CD14-positive monocyte (primary cell): ENCODE measurements at regions not wholly inside any gene's neighbourhood (a gene's known extent, or its start where the extent isn't known, plus 50 kb on each side); places are given as distances from the start of the nearest gene placed in this dataset.

Source experiments
- DNase-seq, 3 donors: peaks; one replicate each; pipeline ENCODE4 v3.0.0-alpha.2; 2011 to 2022
- H2AFZ ChIP-seq: 2 replicates; pipeline ENCODE4 v1.6.0; 2012; ENCODE audit warnings: mild to moderate bottlenecking, low read depth, low read length, inconsistent platforms; ENCODE audit not compliant: insufficient read depth, poor library complexity, severe bottlenecking
- H3K27ac ChIP-seq, 2 donors: 1 replicate in 1 of 2; 2 replicates in 1 of 2; pipeline ENCODE4 v1.5.1; 2012 to 2013; ENCODE audit warnings: low read length in 2 of 2, control low read depth in 1 of 2, inconsistent platforms in 1 of 2, low read depth in 1 of 2, mild to moderate bottlenecking in 1 of 2
- H3K27me3 ChIP-seq, 2 donors: one replicate each; pipeline versions ENCODE4 v1.6.0 to v1.6.1; 2011 to 2013; ENCODE audit warnings: low read length in 2 of 2; ENCODE audit not compliant: control insufficient read depth in 2 of 2, insufficient read depth in 2 of 2
- H3K36me3 ChIP-seq, 2 donors: replicated peaks in 1 of 2; 1 replicate in 1 of 2; 2 replicates in 1 of 2; pipeline versions ENCODE4 v1.5.1 to v1.6.1; 2012 to 2013; ENCODE audit warnings: low read length in 2 of 2, control low read depth in 1 of 2, inconsistent platforms in 1 of 2, mild to moderate bottlenecking in 1 of 2; ENCODE audit not compliant: insufficient read depth in 2 of 2, control insufficient read depth in 1 of 2
- H3K4me1 ChIP-seq, 2 donors: 1 replicate in 1 of 2; 2 replicates in 1 of 2; pipeline versions ENCODE4 v1.5.1 to v1.6.1; 2012 to 2013; ENCODE audit warnings: low read length in 2 of 2, control low read depth in 1 of 2, inconsistent platforms in 1 of 2, mild to moderate bottlenecking in 1 of 2, moderate library complexity in 1 of 2; ENCODE audit not compliant: insufficient read depth in 2 of 2, control insufficient read depth in 1 of 2
- H3K4me2 ChIP-seq: replicated peaks from 2 replicates; pipeline ENCODE3; 2012; ENCODE audit warnings: low read length, moderate library complexity, mild to moderate bottlenecking; ENCODE audit not compliant: poor library complexity, severe bottlenecking; ENCODE audit errors: extremely low read depth
- H3K4me3 ChIP-seq, 3 experiments: fragments of 200-600 bp in 1 of 3; sonication (generic) in 1 of 3; replicated peaks in 1 of 3; 1 replicate in 2 of 3; 2 replicates in 1 of 3; pipeline ENCODE4 v1.5.1; 2011 to 2013; ENCODE audit warnings: low read length in 3 of 3, mild to moderate bottlenecking in 3 of 3, control low read depth in 2 of 3, low read depth in 2 of 3, inconsistent platforms in 1 of 3, moderate library complexity in 1 of 3
- H3K79me2 ChIP-seq: 2 replicates; pipeline ENCODE4 v1.6.0; 2012; ENCODE audit warnings: mild to moderate bottlenecking, control low read depth, inconsistent platforms, low read length, moderate library complexity; ENCODE audit not compliant: insufficient read depth
- H3K9ac ChIP-seq: 2 replicates; pipeline ENCODE4 v1.6.0; 2017; ENCODE audit warnings: low read length, mild to moderate bottlenecking; ENCODE audit not compliant: insufficient read depth, poor library complexity, severe bottlenecking
- H3K9me3 ChIP-seq, 2 donors: replicated peaks in 1 of 2; 1 replicate in 1 of 2; 2 replicates in 1 of 2; pipeline versions ENCODE4 v1.5.1 to v1.6.1; 2012 to 2013; ENCODE audit warnings: low read length in 2 of 2, control low read depth in 1 of 2; ENCODE audit not compliant: control insufficient read depth in 1 of 2, insufficient read depth in 1 of 2
- H4K20me1 ChIP-seq: 2 replicates; pipeline ENCODE4 v1.6.0; 2012; ENCODE audit warnings: mild to moderate bottlenecking, low read length, control low read depth, moderate library complexity; ENCODE audit not compliant: insufficient read depth
- H3K27ac Mint-ChIP-seq, 7 donors: one replicate each; pipeline ENCODE4 v1.8.0; 2020; ENCODE audit warnings: mild to moderate bottlenecking in 7 of 7, mixed read lengths in 7 of 7, moderate library complexity in 6 of 7, inconsistent platforms in 2 of 7
- H3K27me3 Mint-ChIP-seq, 3 donors: one replicate each; pipeline ENCODE4 v1.8.0; 2021 to 2022; ENCODE audit warnings: low read depth in 3 of 3, mild to moderate bottlenecking in 3 of 3, mixed read lengths in 3 of 3, moderate library complexity in 3 of 3, inconsistent platforms in 1 of 3
- H3K36me3 Mint-ChIP-seq, 2 donors: one replicate each; pipeline ENCODE4 v1.8.0; 2020; ENCODE audit warnings: mixed read lengths in 2 of 2, inconsistent platforms in 1 of 2, mild to moderate bottlenecking in 1 of 2
- H3K4me1 Mint-ChIP-seq: one replicate; pipeline ENCODE4 v1.8.0; 2020; ENCODE audit warnings: mild to moderate bottlenecking, mixed read lengths
- H3K4me3 Mint-ChIP-seq, 2 donors: one replicate each; pipeline ENCODE4 v1.8.0; 2020; ENCODE audit warnings: mild to moderate bottlenecking in 2 of 2, mixed read lengths in 2 of 2, moderate library complexity in 1 of 2
- H3K9me3 Mint-ChIP-seq, 7 donors: one replicate each; pipeline ENCODE4 v1.8.0; 2020 to 2022; ENCODE audit warnings: mixed read lengths in 7 of 7, mild to moderate bottlenecking in 6 of 7, moderate library complexity in 6 of 7, inconsistent platforms in 2 of 7
- WGBS: methylation state at CpG from one replicate; pipeline ENCODE4 v1.1.5; 2013; ENCODE audit warnings: missing lambda C conversion rate; ENCODE audit not compliant: insufficient coverage; 5-methylcytosine and 5-hydroxymethylcytosine counted together
- intact Hi-C, 2 donors: fragments of 100-400 bp; cut with micrococcal nuclease; formaldehyde crosslinking; loops; one replicate each; pipeline versions ENCODE4 v1.15.0 to v1.15.1; 2023
- TF ChIP-seq, protein P1 (sequence below): fragments of 200-600 bp; IDR thresholded peaks from one replicate; pipeline ENCODE4 v1.8.0; 2022; ENCODE audit warnings: antibody characterized with exemption, mild to moderate bottlenecking

DNA sequence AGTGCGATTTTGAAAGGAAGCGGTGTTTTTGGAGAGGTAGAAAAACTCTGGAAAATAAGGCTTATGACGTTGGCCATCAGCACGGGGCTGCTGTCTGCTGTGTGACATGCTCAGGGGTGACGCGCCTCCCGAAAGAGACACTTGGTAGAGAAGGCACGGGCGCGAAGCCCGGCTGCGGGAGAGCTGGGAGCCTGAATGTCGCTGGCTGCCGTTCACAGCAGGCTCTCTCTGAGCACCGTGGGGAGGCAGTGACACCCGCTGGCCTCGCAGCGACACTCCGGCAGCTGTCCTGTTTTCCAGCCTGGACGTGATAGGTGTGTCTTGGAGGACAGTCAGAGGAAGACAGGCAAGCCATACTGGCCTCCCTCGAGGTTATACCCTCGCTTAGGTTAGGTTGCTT lies 759.1 kb upstream of the RBFOX1 start:
- no peaks in the 10 kb centered on the region for H3K36me3 ChIP-seq
- H3K27ac Mint-ChIP-seq, result no peak overlapping the region
- peaks cover 0 to 4% (median 0%) of the 10 kb centered on the region in 7 donors for H3K9me3 Mint-ChIP-seq
- no peak overlapping the region for H3K4me3 Mint-ChIP-seq
- no peaks in the 10 kb centered on the region for H3K9me3 ChIP-seq
- H3K4me1 ChIP-seq, result no peaks in the 10 kb centered on the region
- 29% methylated on average over 16 of the region's 22 CpGs for WGBS
- no peak overlapping the region for H3K9ac ChIP-seq
- no peaks in the 10 kb centered on the region for H3K36me3 Mint-ChIP-seq
- H3K27me3 ChIP-seq, result peaks cover 0 to 3% of the 10 kb centered on the region in 2 donors
- no peaks in the 10 kb centered on the region for H3K79me2 ChIP-seq
- no peak for DNase-seq
- no peak overlapping the region for H2AFZ ChIP-seq
- peaks cover 0 to 4% (median 2%) of the 10 kb centered on the region in 3 donors for H3K27me3 Mint-ChIP-seq
- TF ChIP-seq, protein P1, sequence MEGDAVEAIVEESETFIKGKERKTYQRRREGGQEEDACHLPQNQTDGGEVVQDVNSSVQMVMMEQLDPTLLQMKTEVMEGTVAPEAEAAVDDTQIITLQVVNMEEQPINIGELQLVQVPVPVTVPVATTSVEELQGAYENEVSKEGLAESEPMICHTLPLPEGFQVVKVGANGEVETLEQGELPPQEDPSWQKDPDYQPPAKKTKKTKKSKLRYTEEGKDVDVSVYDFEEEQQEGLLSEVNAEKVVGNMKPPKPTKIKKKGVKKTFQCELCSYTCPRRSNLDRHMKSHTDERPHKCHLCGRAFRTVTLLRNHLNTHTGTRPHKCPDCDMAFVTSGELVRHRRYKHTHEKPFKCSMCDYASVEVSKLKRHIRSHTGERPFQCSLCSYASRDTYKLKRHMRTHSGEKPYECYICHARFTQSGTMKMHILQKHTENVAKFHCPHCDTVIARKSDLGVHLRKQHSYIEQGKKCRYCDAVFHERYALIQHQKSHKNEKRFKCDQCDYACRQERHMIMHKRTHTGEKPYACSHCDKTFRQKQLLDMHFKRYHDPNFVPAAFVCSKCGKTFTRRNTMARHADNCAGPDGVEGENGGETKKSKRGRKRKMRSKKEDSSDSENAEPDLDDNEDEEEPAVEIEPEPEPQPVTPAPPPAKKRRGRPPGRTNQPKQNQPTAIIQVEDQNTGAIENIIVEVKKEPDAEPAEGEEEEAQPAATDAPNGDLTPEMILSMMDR, result no peak
- no peak overlapping the region for H3K4me3 ChIP-seq
- H3K4me1 Mint-ChIP-seq, result no peaks in the 10 kb centered on the region
- intact Hi-C loops, result no loop called here
- no peak overlapping the region for H3K27ac ChIP-seq
- H4K20me1 ChIP-seq, result no peaks in the 10 kb centered on the region
- H3K4me2 ChIP-seq, result no peak overlapping the region

DNA sequence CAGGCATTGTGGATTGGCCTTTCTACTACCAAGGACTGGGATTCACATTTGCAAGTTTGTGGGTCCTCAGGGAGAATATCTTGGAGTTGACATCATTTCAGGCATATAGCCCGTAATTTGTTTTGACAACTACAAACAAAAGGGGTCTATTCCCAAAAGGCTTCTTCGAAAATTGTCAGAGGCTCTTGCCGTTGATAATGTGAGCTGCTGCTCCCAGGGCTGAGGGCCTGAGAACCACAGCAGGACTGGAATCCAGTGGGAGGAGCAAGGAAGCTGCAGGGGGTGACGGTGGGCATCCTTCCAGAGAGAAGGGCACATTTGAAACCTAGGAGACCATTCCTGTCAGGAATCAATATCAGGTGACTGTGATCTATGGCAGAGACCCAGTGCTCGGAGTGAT lies 761.6 kb upstream of the RBFOX1 start:
- peaks cover 0 to 3% of the 10 kb centered on the region in 2 donors for H3K27me3 ChIP-seq
- no peaks in the 10 kb centered on the region for H3K4me1 ChIP-seq
- TF ChIP-seq, protein P1, result no peak
- no peak overlapping the region for H3K4me3 ChIP-seq
- H3K27ac Mint-ChIP-seq, result no peak overlapping the region
- no peaks in the 10 kb centered on the region for H3K79me2 ChIP-seq
- H4K20me1 ChIP-seq, result no peaks in the 10 kb centered on the region
- H3K27ac ChIP-seq, result no peak overlapping the region
- no peaks in the 10 kb centered on the region for H3K9me3 ChIP-seq
- H3K36me3 Mint-ChIP-seq, result no peaks in the 10 kb centered on the region
- DNase-seq, result no peak
- no peaks in the 10 kb centered on the region for H3K4me1 Mint-ChIP-seq
- peaks cover 0 to 4% (median 2%) of the 10 kb centered on the region in 3 donors for H3K27me3 Mint-ChIP-seq
- no peaks in the 10 kb centered on the region for H3K36me3 ChIP-seq
- no peak overlapping the region for H3K4me3 Mint-ChIP-seq
- no peak overlapping the region for H2AFZ ChIP-seq
- H3K9me3 Mint-ChIP-seq, result peaks cover 0 to 6% (median 0%) of the 10 kb centered on the region in 7 donors
- intact Hi-C loops, result no loop called here
- WGBS, result 45% methylated on average over 4 of the region's 5 CpGs
- no peak overlapping the region for H3K4me2 ChIP-seq
- no peak overlapping the region for H3K9ac ChIP-seq
